Thyroid gland (tissue), 4 donors: ENCODE measurements at regions not wholly inside any gene's neighbourhood (a gene's known extent, or its start where the extent isn't known, plus 50 kb on each side); places are given as distances from the start of the nearest gene placed in this dataset.

Source experiments
- DNase-seq, 2 donors: peaks; one replicate each; pipeline ENCODE4 v3.0.0-alpha.2; 2019
- H3K27ac ChIP-seq, 3 donors: fragments of 200-600 bp; sonication (generic); 1 replicate in 2 of 3; 2 replicates in 1 of 3; pipeline ENCODE4 v1.5.1; 2016 to 2019; ENCODE audit warnings: mild to moderate bottlenecking in 1 of 3, moderate library complexity in 1 of 3
- H3K27me3 ChIP-seq: fragments of 200-600 bp; sonication (generic); one replicate; pipeline ENCODE4 v1.5.1; 2019
- H3K36me3 ChIP-seq, 2 donors: fragments of 200-600 bp; sonication (generic); one replicate each; pipeline ENCODE4 v1.5.1; 2016 to 2019
- H3K4me1 ChIP-seq, 2 donors: fragments of 200-600 bp; sonication (generic); one replicate each; pipeline ENCODE4 v1.5.1; 2017 to 2019
- H3K4me3 ChIP-seq, 3 donors: fragments of 200-600 bp; sonication (generic); replicated peaks in 1 of 3; 1 replicate in 2 of 3; 2 replicates in 1 of 3; pipeline ENCODE4 v1.5.1; 2016; ENCODE audit warnings: mild to moderate bottlenecking in 1 of 3
- H3K9me3 ChIP-seq: fragments of 200-600 bp; sonication (generic); one replicate; pipeline ENCODE4 v1.5.1; 2017
- POLR2A ChIP-seq, 2 donors: fragments of 450-650 bp; IDR thresholded peaks; one replicate each; pipeline ENCODE4 v1.6.1; 2017; ENCODE audit warnings: antibody characterized with exemption in 2 of 2, mild to moderate bottlenecking in 2 of 2, moderate library complexity in 1 of 2
- WGBS, 2 donors: methylation state at CpG; one replicate each; pipeline ENCODE4 v1.1.5; 2017; 5-methylcytosine and 5-hydroxymethylcytosine counted together
- intact Hi-C: fragments of 100-400 bp; cut with DNase I; formaldehyde crosslinking; loops from one replicate; pipeline ENCODE4 v1.15.1; 2023
- TF ChIP-seq, protein P1 (sequence below), 6 experiments: fragments of 200-600 bp in 3 of 6; fragments of 450-650 bp in 3 of 6; sonication (generic) in 3 of 6; IDR thresholded peaks; one replicate each; pipeline ENCODE4 v1.5.1; 2016 to 2019; ENCODE audit warnings: antibody characterized with exemption in 6 of 6, mild to moderate bottlenecking in 2 of 6, inconsistent platforms in 1 of 6, moderate library complexity in 1 of 6

DNA sequence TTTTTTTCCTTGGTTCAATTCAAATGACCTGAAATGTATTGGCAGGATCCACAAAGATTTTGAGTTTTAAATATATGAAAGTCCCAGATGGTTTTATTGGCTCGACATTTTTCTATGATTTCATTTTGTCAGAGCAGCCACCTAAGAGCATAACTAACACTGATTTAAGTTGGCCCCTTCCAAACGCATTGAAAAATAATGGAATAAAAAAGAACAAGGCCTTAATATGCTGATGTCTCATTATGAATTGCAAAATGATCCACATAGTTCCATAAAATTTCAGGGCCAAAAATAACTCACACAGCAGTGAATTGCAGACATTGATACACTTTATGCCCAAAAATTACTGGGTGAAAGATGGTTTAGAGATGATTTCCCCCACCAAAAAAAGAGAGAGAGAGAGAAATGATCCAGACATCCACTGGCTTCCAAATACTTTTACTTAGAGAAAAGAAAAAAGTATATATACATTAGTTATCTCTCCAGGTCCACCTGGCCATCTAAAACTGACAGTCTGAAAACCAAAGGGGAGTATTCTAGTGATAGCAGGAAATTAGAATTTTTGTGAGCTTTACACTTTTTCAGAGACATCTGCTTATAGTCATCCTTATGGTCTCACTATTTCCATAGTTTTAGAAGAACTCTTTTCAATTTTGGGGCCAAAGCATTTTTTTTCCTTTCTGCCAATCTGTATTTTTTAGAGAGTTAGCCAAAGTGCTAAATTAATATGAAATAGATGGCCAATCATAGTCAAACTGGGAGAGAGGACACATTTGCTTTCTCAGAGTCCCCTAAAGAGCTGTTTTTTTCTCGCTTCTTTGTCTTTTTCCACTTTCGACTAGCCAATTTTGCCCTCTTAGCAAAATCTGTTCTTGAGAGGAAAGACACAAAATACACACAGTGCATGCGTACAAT lies 213.5 kb upstream of the RND3 start:
- Histone ChIP-seq H3K27me3 (no peaks in the 10 kb centered on the region), H3K4me1 (no peaks in the 10 kb centered on the region), H3K9me3 (no peaks in the 10 kb centered on the region), H3K27ac (no peak overlapping the region), H3K4me3 (no peak overlapping the region), H3K36me3 (no peaks in the 10 kb centered on the region)
- intact Hi-C loops = no loop called here
- no peak for TF ChIP-seq POLR2A (IDR thresholded peaks at IDR 0.05)
- TF ChIP-seq, protein P1, sequence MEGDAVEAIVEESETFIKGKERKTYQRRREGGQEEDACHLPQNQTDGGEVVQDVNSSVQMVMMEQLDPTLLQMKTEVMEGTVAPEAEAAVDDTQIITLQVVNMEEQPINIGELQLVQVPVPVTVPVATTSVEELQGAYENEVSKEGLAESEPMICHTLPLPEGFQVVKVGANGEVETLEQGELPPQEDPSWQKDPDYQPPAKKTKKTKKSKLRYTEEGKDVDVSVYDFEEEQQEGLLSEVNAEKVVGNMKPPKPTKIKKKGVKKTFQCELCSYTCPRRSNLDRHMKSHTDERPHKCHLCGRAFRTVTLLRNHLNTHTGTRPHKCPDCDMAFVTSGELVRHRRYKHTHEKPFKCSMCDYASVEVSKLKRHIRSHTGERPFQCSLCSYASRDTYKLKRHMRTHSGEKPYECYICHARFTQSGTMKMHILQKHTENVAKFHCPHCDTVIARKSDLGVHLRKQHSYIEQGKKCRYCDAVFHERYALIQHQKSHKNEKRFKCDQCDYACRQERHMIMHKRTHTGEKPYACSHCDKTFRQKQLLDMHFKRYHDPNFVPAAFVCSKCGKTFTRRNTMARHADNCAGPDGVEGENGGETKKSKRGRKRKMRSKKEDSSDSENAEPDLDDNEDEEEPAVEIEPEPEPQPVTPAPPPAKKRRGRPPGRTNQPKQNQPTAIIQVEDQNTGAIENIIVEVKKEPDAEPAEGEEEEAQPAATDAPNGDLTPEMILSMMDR (IDR thresholded peaks at IDR 0.05) = no peak
- DNase-seq = no peak
- WGBS, 2 donors = 82 to 84% methylated on average over 5 of the region's 5 CpGs

DNA sequence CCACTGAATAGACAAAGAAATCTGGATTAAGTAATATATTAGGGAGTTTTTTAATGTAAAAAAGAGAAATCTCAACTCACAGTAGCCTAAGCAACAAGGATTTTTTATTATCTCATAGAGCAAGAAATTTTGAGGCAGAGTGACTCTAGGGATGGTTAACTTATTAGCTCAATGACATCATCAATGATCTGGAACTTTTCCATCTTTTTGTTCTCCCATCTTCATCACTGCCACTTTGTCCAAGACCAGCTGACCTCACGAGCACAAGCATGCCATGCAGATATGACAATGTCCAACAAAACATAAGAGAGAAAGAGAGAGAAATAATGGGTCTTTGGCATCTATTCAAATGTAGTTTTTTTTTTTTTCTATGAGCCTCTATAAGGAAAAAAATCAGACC lies 211.8 kb upstream of the RND3 start:
- Histone ChIP-seq H3K36me3 (no peaks in the 10 kb centered on the region), H3K27ac (no peak overlapping the region), H3K4me1 (no peaks in the 10 kb centered on the region), H3K27me3 (no peaks in the 10 kb centered on the region), H3K9me3 (no peaks in the 10 kb centered on the region), H3K4me3 (no peak overlapping the region)
- 80 to 89% methylated on average over 1 of the region's 1 CpG for WGBS, 2 donors
- TF ChIP-seq POLR2A (IDR thresholded peaks at IDR 0.05) = no peak
- DNase-seq = no peak
- intact Hi-C loops = no loop called here

DNA sequence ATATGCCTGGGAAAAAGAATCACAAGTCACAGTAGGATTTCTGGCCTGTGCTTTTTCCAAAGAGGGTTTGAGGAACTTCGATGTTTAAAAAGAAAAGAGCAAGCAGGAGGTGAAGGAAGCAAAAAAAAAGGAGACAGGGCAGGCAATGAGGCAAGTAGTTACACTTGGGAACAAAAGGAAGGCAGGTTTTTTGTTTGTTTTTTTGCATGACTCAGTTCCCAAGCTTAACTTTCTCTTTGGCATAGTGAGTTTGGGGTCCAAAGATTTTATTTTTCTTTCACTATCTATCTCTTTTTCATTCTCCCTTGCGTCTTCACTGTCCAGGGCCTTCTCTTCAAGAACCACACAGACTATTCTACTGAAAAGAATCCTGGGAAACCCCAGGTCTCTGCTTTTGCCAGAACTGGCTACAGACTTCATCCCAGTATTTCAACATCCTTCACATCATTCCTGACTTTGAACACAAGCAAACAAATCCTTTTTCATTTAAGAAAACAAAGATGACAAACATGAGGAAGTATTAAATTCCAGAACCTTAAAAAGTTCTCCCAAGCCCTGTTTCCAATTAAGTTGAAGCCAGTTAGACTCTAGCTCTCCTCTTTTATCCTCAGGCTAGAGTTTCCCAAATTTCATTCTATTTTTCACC lies 210.7 kb upstream of the RND3 start:
- DNase-seq = no peak
- Histone ChIP-seq H3K36me3 (no peaks in the 10 kb centered on the region), H3K4me1 (no peaks in the 10 kb centered on the region), H3K9me3 (no peaks in the 10 kb centered on the region), H3K4me3 (no peak overlapping the region), H3K27me3 (no peaks in the 10 kb centered on the region), H3K27ac (no peak overlapping the region)
- no peak for TF ChIP-seq POLR2A (IDR thresholded peaks at IDR 0.05)
- TF ChIP-seq, protein P1 (IDR thresholded peaks at IDR 0.05) = no peak
- 76 to 85% methylated on average over 2 of the region's 2 CpGs for WGBS, 2 donors
- intact Hi-C loops = no loop called here

DNA sequence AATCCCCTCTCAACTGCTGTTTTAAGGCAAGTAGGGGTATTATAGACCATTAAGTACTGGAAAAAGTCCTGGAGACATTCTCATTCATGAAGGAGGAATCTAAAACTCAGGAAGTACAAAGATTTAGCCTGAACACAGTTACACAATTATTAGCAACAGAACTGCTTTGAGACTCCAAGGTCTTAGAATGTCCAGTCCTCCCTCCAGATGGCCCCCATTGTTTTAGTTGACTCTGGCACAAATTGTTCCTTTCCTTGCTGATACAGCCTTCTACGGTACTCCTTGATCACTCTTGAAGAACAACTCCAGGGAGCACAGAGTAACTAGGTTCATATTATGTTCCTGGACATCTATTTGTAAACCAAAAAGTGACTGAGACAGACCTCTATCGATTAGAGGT lies 210.1 kb upstream of the RND3 start:
- Histone ChIP-seq H3K36me3 (no peaks in the 10 kb centered on the region), H3K9me3 (no peaks in the 10 kb centered on the region), H3K4me3 (no peak overlapping the region), H3K27me3 (no peaks in the 10 kb centered on the region), H3K4me1 (no peaks in the 10 kb centered on the region), H3K27ac (no peak overlapping the region)
- TF ChIP-seq POLR2A (IDR thresholded peaks at IDR 0.05) = no peak
- TF ChIP-seq, protein P1 (IDR thresholded peaks at IDR 0.05) = no peak
- WGBS, 2 donors = 17 to 37% methylated on average over 2 of the region's 2 CpGs
- intact Hi-C loops = no loop called here
- no peak for DNase-seq

DNA sequence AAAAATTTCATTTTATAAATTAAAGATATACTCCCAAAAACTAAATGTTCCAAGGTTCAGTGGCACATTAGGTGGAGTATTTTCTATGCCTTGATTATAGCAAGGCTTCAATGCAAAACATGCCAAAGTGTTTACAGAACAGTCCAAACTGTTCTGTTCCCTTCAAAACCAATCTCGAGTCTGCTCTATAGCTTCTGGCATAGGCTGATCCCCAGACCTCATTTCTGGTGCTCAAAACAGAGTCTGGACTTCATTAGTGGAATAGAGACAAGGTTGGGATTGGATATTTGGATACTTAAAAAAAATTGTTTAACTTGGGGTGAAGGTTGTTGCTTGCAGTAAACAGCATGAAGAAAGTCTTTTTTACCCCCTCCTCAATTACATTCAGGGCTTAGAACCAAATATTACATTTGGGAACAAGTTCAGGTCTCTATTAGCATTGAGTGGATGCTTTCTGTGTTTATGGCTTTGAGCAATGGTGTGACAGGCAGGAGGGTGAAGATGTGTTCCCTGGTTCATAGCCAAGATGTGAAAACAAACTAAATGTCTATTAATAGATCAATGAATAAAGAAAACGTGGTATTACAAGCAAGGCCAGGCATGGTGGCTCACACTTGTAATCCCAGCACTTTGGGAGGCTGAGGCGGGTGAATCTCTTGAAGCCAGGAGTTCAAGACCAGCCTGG lies 208.1 kb upstream of the RND3 start:
- intact Hi-C loops = no loop called here
- 64 to 81% methylated on average over 3 of the region's 3 CpGs for WGBS, 2 donors
- Histone ChIP-seq H3K4me3 (no peak overlapping the region), H3K36me3 (no peaks in the 10 kb centered on the region), H3K4me1 (no peaks in the 10 kb centered on the region), H3K9me3 (no peaks in the 10 kb centered on the region), H3K27me3 (no peaks in the 10 kb centered on the region), H3K27ac (no peak overlapping the region)
- no peak for DNase-seq
- TF ChIP-seq, protein P1 (IDR thresholded peaks at IDR 0.05) = no peak
- TF ChIP-seq POLR2A (IDR thresholded peaks at IDR 0.05) = no peak
